ENCODE measurements at regions not wholly inside any gene's neighbourhood (a gene's known extent, or its start where the extent isn't known, plus 50 kb on each side); places are given as distances from the start of the nearest gene placed in this dataset.

GRCh38 chr5:54603372-54603771, 85.8 kb downstream of the SNX18 start:
- TF ChIP-seq CTCF (IDR thresholded peaks at IDR 0.05) (no peak), POLR2A (IDR thresholded peaks at IDR 0.05) (no peak)

All from Peyer's patch (tissue), 4 donors.